ENCODE measurements at regions not wholly inside any gene's neighbourhood (a gene's known extent, or its start where the extent isn't known, plus 50 kb on each side); places are given as distances from the start of the nearest gene placed in this dataset.

DNA sequence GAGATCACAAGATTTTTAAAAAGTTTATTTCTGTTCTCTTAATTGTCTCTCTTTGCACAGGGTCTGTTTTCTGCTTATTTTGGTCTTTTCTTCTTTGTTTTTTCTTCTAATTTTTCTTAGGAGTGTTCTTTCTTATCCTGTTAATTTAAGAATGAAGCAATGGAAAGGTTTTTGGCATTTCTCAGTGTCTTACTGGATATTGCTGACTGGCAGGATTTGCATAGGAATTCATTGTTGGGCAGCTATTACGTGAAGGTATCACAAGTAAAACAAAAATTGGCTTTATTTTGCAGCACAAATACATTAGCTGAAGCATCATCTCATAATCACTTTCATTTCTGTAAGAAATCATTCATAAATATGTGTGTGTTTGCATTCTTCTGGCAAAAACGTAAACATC, 566.9 kb upstream of the CDH6 start:
- no peaks in the 10 kb centered on the region for H3K4me1 ChIP-seq (ENCODE audit: insufficient read depth, low read length)
- peaks cover 5% of the 10 kb centered on the region for H3K9me3 ChIP-seq (ENCODE audit: control insufficient read depth, low read depth, low read length)
- Mint-ChIP-seq H3K9me3 (peaks cover 3 to 7% of the 10 kb centered on the region in 2 experiments; a peak in 4 of 5 replicates), H3K4me3 (no peak overlapping the region), H3K4me1 (no peaks in the 10 kb centered on the region), H3K27me3 (ENCODE audit: low read depth) (no peaks in the 10 kb centered on the region), H3K36me3 (ENCODE audit: insufficient read depth in 1 of 3, low read depth in 3 of 3) (peaks cover 3 to 7% (median 5%) of the 10 kb centered on the region in 3 experiments; a peak in 6 of 7 replicates), H3K27ac (no peak overlapping the region)
- no peaks in the 10 kb centered on the region for H3K27me3 ChIP-seq (ENCODE audit: insufficient read depth, low read length)
- H3K56ac ChIP-seq (ENCODE audit: insufficient read length, low read depth, low read length), result no peak overlapping the region
- no CpG with 5 or more reads among the region's 2 CpGs for WGBS (ENCODE audit: extremely low coverage, insufficient read length, low lambda C conversion rate)
- no peak overlapping the region for H3T11ph ChIP-seq (ENCODE audit: low read length)
- no peaks in the 10 kb centered on the region for H3K79me1 ChIP-seq (ENCODE audit: insufficient read depth, low read depth, low read length, poor library complexity, severe bottlenecking)
- H3K23ac ChIP-seq (ENCODE audit: insufficient read length, low read depth, low read length), result no peak overlapping the region
- no peak overlapping the region for H4K91ac ChIP-seq (ENCODE audit: insufficient read length, low read depth, low read length)
- no peaks in the 10 kb centered on the region for H4K20me1 ChIP-seq (ENCODE audit: control insufficient read depth, insufficient read depth, insufficient read length)
- H4K8ac ChIP-seq (replicated peaks; ENCODE audit: insufficient read length, low read depth, low read length), result no peak overlapping the region
- no peak overlapping the region for H4K5ac ChIP-seq (ENCODE audit: insufficient read length, low read depth, low read length)
- H3K4me2 ChIP-seq (ENCODE audit: insufficient read depth, insufficient read length, low read length), result no peak overlapping the region
- H2AFZ ChIP-seq (ENCODE audit: low read length), result no peak overlapping the region
- no peak for DNase-seq
- H2BK15ac ChIP-seq (ENCODE audit: low read depth, low read length), result no peak overlapping the region
- H2BK5ac ChIP-seq (ENCODE audit: insufficient read length, low read length), result no peak overlapping the region
- no peak overlapping the region for H3K4ac ChIP-seq (ENCODE audit: low read depth, low read length)
- no peak overlapping the region for H3K9ac ChIP-seq (ENCODE audit: extremely low read depth, insufficient read length, low read length)
- H3K18ac ChIP-seq (ENCODE audit: insufficient read length, low read depth, low read length), result no peak overlapping the region
- no peak for TF ChIP-seq CTCF (conservative IDR thresholded peaks at IDR 0.05)
- H2BK20ac ChIP-seq (ENCODE audit: low read depth, low read length, poor library complexity, severe bottlenecking), result no peak overlapping the region
- H2BK120ac ChIP-seq (ENCODE audit: low read depth, low read length, poor library complexity, severe bottlenecking), result no peak overlapping the region
- H2AK5ac ChIP-seq (ENCODE audit: insufficient read length, low read length), result no peak overlapping the region
- H3K27ac ChIP-seq (ENCODE audit: insufficient read length, low read depth, low read length), result no peak overlapping the region
- H3K79me2 ChIP-seq (ENCODE audit: insufficient read depth, low read length), result no peaks in the 10 kb centered on the region
- H2BK12ac ChIP-seq (ENCODE audit: insufficient read length, low read depth, low read length), result no peak overlapping the region
- no peak overlapping the region for H3K14ac ChIP-seq (ENCODE audit: insufficient read depth, low read length)
- H3K23me2 ChIP-seq (ENCODE audit: insufficient read length, low read depth, low read length, poor library complexity, severe bottlenecking), result no peaks in the 10 kb centered on the region

All from H9 (cell line).